Spinal cord (tissue), 9 donors: ENCODE measurements at regions not wholly inside any gene's neighbourhood (a gene's known extent, or its start where the extent isn't known, plus 50 kb on each side); places are given as distances from the start of the nearest gene placed in this dataset.

Source experiments
- DNase-seq, 6 donors: peaks; one replicate each; pipeline versions ENCODE4 v3.0.0 to v3.0.0-alpha.2; 2013 to 2015; ENCODE audit warnings: low spot score in 6 of 6, low read depth in 4 of 6
- H3K27ac ChIP-seq: one replicate; pipeline ENCODE4 v1.5.1; 2013; ENCODE audit warnings: low read depth, low read length, control low read depth
- H3K27me3 ChIP-seq: one replicate; pipeline ENCODE4 v1.6.1; 2013; ENCODE audit warnings: low read length; ENCODE audit not compliant: control insufficient read depth, insufficient read depth
- H3K36me3 ChIP-seq: one replicate; pipeline ENCODE4 v1.6.1; 2013; ENCODE audit warnings: low read length; ENCODE audit not compliant: control insufficient read depth, insufficient read depth
- H3K4me1 ChIP-seq: one replicate; pipeline ENCODE4 v1.6.1; 2013; ENCODE audit warnings: low read length; ENCODE audit not compliant: control insufficient read depth, insufficient read depth
- H3K4me3 ChIP-seq: one replicate; pipeline ENCODE4 v1.5.1; 2013; ENCODE audit warnings: low read depth, low read length, control low read depth
- H3K9me3 ChIP-seq: one replicate; pipeline ENCODE4 v1.6.1; 2013; ENCODE audit warnings: low read length; ENCODE audit not compliant: control insufficient read depth, insufficient read depth
- WGBS: methylation state at CpG from one replicate; pipeline ENCODE4 v1.1.5; 2013; ENCODE audit warnings: missing lambda C conversion rate; ENCODE audit not compliant: insufficient coverage; 5-methylcytosine and 5-hydroxymethylcytosine counted together
- donor health status: healthy.

- Histone ChIP-seq H3K4me3 (no peak overlapping the region), H3K36me3 (no peaks in the 10 kb centered on the region), H3K27me3 (no peaks in the 10 kb centered on the region), H3K27ac (no peak overlapping the region), H3K9me3 (no peaks in the 10 kb centered on the region), H3K4me1 (peaks cover 14% of the 10 kb centered on the region)
- no peak for DNase-seq
- 93% methylated on average over 18 of the region's 18 CpGs for WGBS
Measured at GRCh38 chr10:3420527-3421469, 248.2 kb upstream of the PITRM1 start.

GRCh38 chr10:3419719-3420495 is 247.3 kb upstream of the PITRM1 start:
- no peak for DNase-seq

GRCh38 chr10:3418926-3419325 is 246.3 kb upstream of the PITRM1 start:
- no peak overlapping the region for H3K4me3 ChIP-seq
- no peak for DNase-seq
- no peaks in the 10 kb centered on the region for H3K27me3 ChIP-seq
- H3K9me3 ChIP-seq: no peaks in the 10 kb centered on the region
- peaks cover 7% of the 10 kb centered on the region for H3K4me1 ChIP-seq
- H3K27ac ChIP-seq: no peak overlapping the region
- H3K36me3 ChIP-seq: no peaks in the 10 kb centered on the region
- WGBS: 85% methylated on average over 5 of the region's 12 CpGs

More at GRCh38 chr10:3419719-3420495, 247.3 kb upstream of the PITRM1 start:
- Histone ChIP-seq H3K4me3 (no peak overlapping the region), H3K36me3 (no peaks in the 10 kb centered on the region), H3K9me3 (no peaks in the 10 kb centered on the region), H3K27ac (no peak overlapping the region), H3K27me3 (no peaks in the 10 kb centered on the region), H3K4me1 (peaks cover 14% of the 10 kb centered on the region)
- 79% methylated on average over 10 of the region's 12 CpGs for WGBS

GRCh38 chr10:3418041-3418754 is 245.6 kb upstream of the PITRM1 start:
- Histone ChIP-seq H3K36me3 (no peaks in the 10 kb centered on the region), H3K27me3 (no peaks in the 10 kb centered on the region), H3K27ac (no peak overlapping the region), H3K4me1 (peaks cover 1% of the 10 kb centered on the region), H3K9me3 (no peaks in the 10 kb centered on the region), H3K4me3 (no peak overlapping the region)
- DNase-seq: no peak
- 75% methylated on average over 7 of the region's 13 CpGs for WGBS

- H3K27me3 ChIP-seq: no peaks in the 10 kb centered on the region
- H3K27ac ChIP-seq: no peak overlapping the region
- 84% methylated on average over 4 of the region's 9 CpGs for WGBS
- H3K9me3 ChIP-seq: no peaks in the 10 kb centered on the region
- no peak for DNase-seq
- no peak overlapping the region for H3K4me3 ChIP-seq
- H3K36me3 ChIP-seq: no peaks in the 10 kb centered on the region
- H3K4me1 ChIP-seq: no peaks in the 10 kb centered on the region
Measured at GRCh38 chr10:3417096-3417495, 244.5 kb upstream of the PITRM1 start.

GRCh38 chr10:3415878-3416605 is 243.5 kb upstream of the PITRM1 start:
- Histone ChIP-seq H3K27me3 (no peaks in the 10 kb centered on the region), H3K4me1 (no peaks in the 10 kb centered on the region), H3K4me3 (no peak overlapping the region), H3K9me3 (no peaks in the 10 kb centered on the region), H3K36me3 (no peaks in the 10 kb centered on the region), H3K27ac (no peak overlapping the region)
- 77% methylated on average over 11 of the region's 17 CpGs for WGBS
- DNase-seq: no peak

GRCh38 chr10:3415038-3415736 is 242.6 kb upstream of the PITRM1 start:
- no peaks in the 10 kb centered on the region for H3K27me3 ChIP-seq
- H3K4me3 ChIP-seq: no peak overlapping the region
- no peak overlapping the region for H3K27ac ChIP-seq
- WGBS: 83% methylated on average over 20 of the region's 21 CpGs
- no peak for DNase-seq
- H3K9me3 ChIP-seq: no peaks in the 10 kb centered on the region
- no peaks in the 10 kb centered on the region for H3K36me3 ChIP-seq
- H3K4me1 ChIP-seq: no peaks in the 10 kb centered on the region

GRCh38 chr10:3414667-3415023 is 242.1 kb upstream of the PITRM1 start:
- Histone ChIP-seq H3K27me3 (no peaks in the 10 kb centered on the region), H3K4me3 (no peak overlapping the region), H3K4me1 (no peaks in the 10 kb centered on the region), H3K9me3 (no peaks in the 10 kb centered on the region), H3K36me3 (no peaks in the 10 kb centered on the region), H3K27ac (no peak overlapping the region)
- 74% methylated on average over 6 of the region's 10 CpGs for WGBS
- no peak for DNase-seq
